IMR-90 (cell line): ENCODE measurements at regions not wholly inside any gene's neighbourhood (a gene's known extent, or its start where the extent isn't known, plus 50 kb on each side); places are given as distances from the start of the nearest gene placed in this dataset.

ENCODE experiments used
- CTCF ChIP-seq: conservative IDR thresholded peaks from 2 replicates; pipeline ENCODE4 v1.5.1; 2012; ENCODE audit warnings: mild to moderate bottlenecking, low read depth, low read length, improper control_type of control experiment
- MAFK ChIP-seq: IDR thresholded peaks from 2 replicates; pipeline ENCODE4 v1.6.1; 2012; ENCODE audit warnings: low read depth, low read length, improper control_type of control experiment
- MXI1 ChIP-seq: IDR thresholded peaks from 2 replicates; pipeline ENCODE4 v1.6.1; 2012; ENCODE audit warnings: low read depth, mild to moderate bottlenecking, low read length, moderate library complexity, borderline replicate concordance
- RAD21 ChIP-seq: IDR thresholded peaks from 2 replicates; pipeline ENCODE4 v1.6.1; 2012; ENCODE audit warnings: low read length, improper control_type of control experiment
- USF2 ChIP-seq: fragments of 150-350 bp; IDR thresholded peaks from 2 replicates; pipeline ENCODE4 v1.6.1; 2017; ENCODE audit warnings: mild to moderate bottlenecking, antibody characterized with exemption, low read length, low read depth

- TF ChIP-seq CTCF (no peak), MXI1 (no peak), USF2 (no peak), RAD21 (no peak), MAFK (no peak)
Observed at GRCh38 chr1:199794105-199794863, 233.2 kb upstream of the NR5A2 start.
